ENCODE measurements at regions not wholly inside any gene's neighbourhood (a gene's known extent, or its start where the extent isn't known, plus 50 kb on each side); places are given as distances from the start of the nearest gene placed in this dataset.

DNA sequence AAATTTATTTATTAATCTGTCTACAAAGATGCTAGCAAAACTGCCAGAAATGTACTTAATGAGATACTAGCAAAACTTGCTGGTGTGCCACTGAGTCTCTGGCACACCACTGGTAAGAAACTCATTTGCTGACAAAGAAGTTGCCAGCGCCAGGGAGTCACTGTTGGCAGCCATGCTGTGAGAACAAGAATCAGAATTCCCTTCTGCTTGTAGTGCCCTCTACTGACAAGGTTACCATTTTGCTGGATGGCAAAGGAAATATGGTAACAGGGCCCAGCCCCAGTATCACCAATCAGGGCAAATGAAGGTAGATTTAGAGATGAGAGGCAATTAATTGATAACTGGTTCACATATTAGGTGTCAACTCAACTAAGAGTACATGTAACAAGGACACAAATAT is 750.1 kb upstream of the ADGRL3 start:
- no peak for DNase-seq
- Histone ChIP-seq H3K4me1 (no peaks in the 10 kb centered on the region), H3K27me3 (no peaks in the 10 kb centered on the region), H3K27ac (no peak overlapping the region), H3K36me3 (no peaks in the 10 kb centered on the region), H3K4me3 (no peak overlapping the region), H3K9me3 (no peaks in the 10 kb centered on the region)
- TF ChIP-seq, protein P1, sequence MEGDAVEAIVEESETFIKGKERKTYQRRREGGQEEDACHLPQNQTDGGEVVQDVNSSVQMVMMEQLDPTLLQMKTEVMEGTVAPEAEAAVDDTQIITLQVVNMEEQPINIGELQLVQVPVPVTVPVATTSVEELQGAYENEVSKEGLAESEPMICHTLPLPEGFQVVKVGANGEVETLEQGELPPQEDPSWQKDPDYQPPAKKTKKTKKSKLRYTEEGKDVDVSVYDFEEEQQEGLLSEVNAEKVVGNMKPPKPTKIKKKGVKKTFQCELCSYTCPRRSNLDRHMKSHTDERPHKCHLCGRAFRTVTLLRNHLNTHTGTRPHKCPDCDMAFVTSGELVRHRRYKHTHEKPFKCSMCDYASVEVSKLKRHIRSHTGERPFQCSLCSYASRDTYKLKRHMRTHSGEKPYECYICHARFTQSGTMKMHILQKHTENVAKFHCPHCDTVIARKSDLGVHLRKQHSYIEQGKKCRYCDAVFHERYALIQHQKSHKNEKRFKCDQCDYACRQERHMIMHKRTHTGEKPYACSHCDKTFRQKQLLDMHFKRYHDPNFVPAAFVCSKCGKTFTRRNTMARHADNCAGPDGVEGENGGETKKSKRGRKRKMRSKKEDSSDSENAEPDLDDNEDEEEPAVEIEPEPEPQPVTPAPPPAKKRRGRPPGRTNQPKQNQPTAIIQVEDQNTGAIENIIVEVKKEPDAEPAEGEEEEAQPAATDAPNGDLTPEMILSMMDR (IDR thresholded peaks at IDR 0.05), result no peak
- no peak for TF ChIP-seq POLR2A (IDR thresholded peaks at IDR 0.05)
- intact Hi-C loops (cut with DNase I), result no loop called here
- 70 to 91% methylated on average over 1 of the region's 1 CpG for WGBS, 2 donors

DNA sequence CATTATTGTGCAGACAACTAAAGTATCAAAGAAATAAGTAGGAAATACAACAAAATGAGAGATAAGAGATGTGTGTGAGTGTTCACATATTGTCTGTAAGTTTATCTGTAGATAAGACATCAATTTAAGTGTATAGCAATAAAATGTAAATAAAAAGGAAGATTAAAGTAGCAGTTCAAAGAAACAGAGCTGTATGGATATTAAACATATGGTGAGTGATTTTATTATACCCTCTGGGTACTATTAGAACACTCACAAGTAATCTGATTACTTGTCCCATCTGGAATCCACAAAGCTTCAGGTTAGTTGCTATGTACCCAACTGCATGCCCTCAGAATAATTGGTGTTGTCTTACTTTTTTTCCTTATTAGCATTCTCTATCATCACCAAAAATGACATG is 747.9 kb upstream of the ADGRL3 start:
- H3K27ac ChIP-seq, result no peak overlapping the region
- H3K36me3 ChIP-seq, result no peaks in the 10 kb centered on the region
- intact Hi-C loops (cut with DNase I), result no loop called here
- no peaks in the 10 kb centered on the region for H3K9me3 ChIP-seq
- no peaks in the 10 kb centered on the region for H3K4me1 ChIP-seq
- no peak for TF ChIP-seq POLR2A (IDR thresholded peaks at IDR 0.05)
- TF ChIP-seq, protein P1 (IDR thresholded peaks at IDR 0.05), result no peak
- no peak for DNase-seq
- H3K27me3 ChIP-seq, result no peaks in the 10 kb centered on the region
- no peak overlapping the region for H3K4me3 ChIP-seq

DNA sequence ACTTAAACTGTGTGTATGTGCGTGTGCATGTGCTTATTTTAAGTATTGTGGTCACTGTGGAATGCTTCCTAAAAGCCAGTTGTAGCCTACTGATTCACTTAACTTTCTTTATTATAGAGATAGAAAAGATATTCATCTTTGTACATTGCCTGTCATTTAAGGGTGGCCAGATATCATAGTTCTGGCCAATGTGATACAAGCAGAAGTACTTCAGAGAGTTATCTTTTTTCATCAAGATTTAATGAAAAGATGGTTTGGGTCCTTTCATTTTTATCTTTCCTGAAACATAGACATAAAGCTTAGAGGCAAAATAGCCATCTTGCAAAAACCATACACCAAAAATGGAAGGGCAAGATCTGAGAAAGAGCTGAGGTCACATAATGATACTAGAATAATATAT is 744.7 kb upstream of the ADGRL3 start:
- Histone ChIP-seq H3K27me3 (no peaks in the 10 kb centered on the region), H3K9me3 (no peaks in the 10 kb centered on the region), H3K36me3 (no peaks in the 10 kb centered on the region), H3K27ac (no peak overlapping the region), H3K4me1 (no peaks in the 10 kb centered on the region), H3K4me3 (no peak overlapping the region)
- intact Hi-C loops (cut with DNase I), result no loop called here
- 83 to 90% methylated on average over 1 of the region's 1 CpG for WGBS, 2 donors
- no peak for DNase-seq
- TF ChIP-seq POLR2A (IDR thresholded peaks at IDR 0.05), result no peak

DNA sequence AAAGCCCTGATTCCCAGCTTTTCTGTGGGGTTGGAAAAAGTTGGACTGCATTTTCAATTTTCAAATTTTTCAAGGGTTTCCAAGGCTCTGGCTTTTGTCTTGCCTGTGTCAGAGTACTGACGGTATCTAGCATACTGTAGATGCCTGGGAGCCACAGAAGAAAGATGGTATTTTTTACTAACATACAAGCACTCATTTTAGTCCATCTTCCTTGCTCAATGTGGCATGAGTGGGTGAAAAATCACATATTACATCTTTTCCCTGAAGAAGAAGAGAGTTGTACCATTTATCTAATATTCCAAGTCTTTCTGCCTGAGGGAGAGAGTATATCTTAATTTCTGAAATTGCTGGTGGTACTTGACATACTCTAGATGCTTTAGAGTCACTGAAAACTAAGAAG is 738.6 kb upstream of the ADGRL3 start:
- H3K4me1 ChIP-seq, result no peaks in the 10 kb centered on the region
- H3K27me3 ChIP-seq, result no peaks in the 10 kb centered on the region
- no peak overlapping the region for H3K4me3 ChIP-seq
- no peak for DNase-seq
- peaks cover 0 to 4% (median 0%) of the 10 kb centered on the region in 3 donors for H3K9me3 ChIP-seq
- H3K36me3 ChIP-seq, result no peaks in the 10 kb centered on the region
- no peak overlapping the region for H3K27ac ChIP-seq
- WGBS, 2 donors, result 33 to 73% methylated on average over 1 of the region's 1 CpG
- intact Hi-C loops (cut with DNase I), result no loop called here
- TF ChIP-seq, protein P1 (IDR thresholded peaks at IDR 0.05), result no peak
- TF ChIP-seq POLR2A (IDR thresholded peaks at IDR 0.05), result no peak

DNA sequence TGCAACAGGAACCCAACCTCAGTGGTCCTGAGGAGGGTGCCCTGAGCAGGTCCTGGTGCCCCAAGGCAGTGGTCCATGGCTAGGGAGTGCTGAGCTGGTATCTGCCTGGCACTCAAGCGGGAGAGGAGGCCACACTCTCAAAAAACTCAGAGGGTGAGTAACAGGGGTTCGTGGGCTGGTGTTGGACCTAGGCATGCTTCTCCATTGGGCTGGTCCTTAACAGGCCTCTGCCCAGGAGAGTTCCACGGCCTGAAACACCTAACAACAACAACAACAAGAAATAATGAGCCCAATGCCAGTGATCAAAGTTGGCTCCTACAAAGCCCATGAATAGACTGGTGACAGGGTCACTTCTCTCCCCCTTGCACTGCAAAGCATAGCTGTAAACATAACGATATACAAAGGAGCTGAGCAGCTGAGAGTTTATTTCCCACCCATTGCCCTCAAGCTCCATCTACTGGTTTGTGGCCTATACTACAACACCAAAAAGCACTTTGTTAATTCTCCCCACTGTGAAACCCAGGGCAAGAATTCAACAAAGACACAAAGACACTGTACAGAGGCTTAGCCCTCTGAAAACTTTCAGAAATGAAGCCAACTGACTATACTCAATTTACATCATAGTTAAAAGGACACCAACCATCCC is 736.1 kb upstream of the ADGRL3 start:
- Histone ChIP-seq H3K9me3 (peaks cover 0 to 4% (median 0%) of the 10 kb centered on the region in 3 donors), H3K4me3 (no peak overlapping the region), H3K4me1 (no peaks in the 10 kb centered on the region), H3K27me3 (no peaks in the 10 kb centered on the region), H3K36me3 (no peaks in the 10 kb centered on the region), H3K27ac (no peak overlapping the region)
- DNase-seq, result no peak
- TF ChIP-seq, protein P1 (IDR thresholded peaks at IDR 0.05), result no peak
- no peak for TF ChIP-seq POLR2A (IDR thresholded peaks at IDR 0.05)
- 56 to 61% methylated on average over 3 to 4 of the region's 4 CpGs for WGBS, 2 donors
- intact Hi-C loops (cut with DNase I), result no loop called here

DNA sequence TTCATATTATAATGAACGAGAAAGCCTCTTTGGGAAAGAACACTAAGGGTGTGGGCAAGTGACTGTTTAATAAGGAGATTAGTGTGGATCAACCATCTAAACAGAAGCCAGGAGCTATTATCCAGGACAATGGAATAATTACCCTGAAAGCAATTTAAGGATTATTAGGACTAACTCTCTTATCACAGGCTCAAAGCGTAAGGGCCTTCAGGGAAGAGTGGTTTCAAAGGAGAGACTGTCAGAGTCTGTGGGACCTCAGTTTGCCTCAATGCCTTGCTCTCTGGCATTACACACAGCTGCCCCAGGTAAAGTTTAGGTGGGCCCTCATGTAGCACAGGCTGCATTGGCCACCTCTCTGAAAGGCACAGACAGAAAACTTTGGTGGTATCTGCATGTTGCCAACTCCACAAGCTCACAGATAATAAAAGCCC is 717.2 kb upstream of the ADGRL3 start:
- H3K27ac ChIP-seq, result no peak overlapping the region
- no peak for DNase-seq
- intact Hi-C loops (cut with DNase I), result no loop called here
- H3K27me3 ChIP-seq, result no peaks in the 10 kb centered on the region
- no peaks in the 10 kb centered on the region for H3K9me3 ChIP-seq
- 16 to 18% methylated on average over 2 of the region's 2 CpGs for WGBS, 2 donors
- no peak overlapping the region for H3K4me3 ChIP-seq
- no peaks in the 10 kb centered on the region for H3K36me3 ChIP-seq
- H3K4me1 ChIP-seq, result no peaks in the 10 kb centered on the region
- TF ChIP-seq, protein P1 (IDR thresholded peaks at IDR 0.05), result no peak
- no peak for TF ChIP-seq POLR2A (IDR thresholded peaks at IDR 0.05)
